NCI-H1694 (cell line): ENCODE measurements at regions not wholly inside any gene's neighbourhood (a gene's known extent, or its start where the extent isn't known, plus 50 kb on each side); places are given as distances from the start of the nearest gene placed in this dataset.
"Not testable (repeated sequence)": the region's sequence is repeated elsewhere in the genome, so short reads cannot be mapped to it uniquely, and the experiment has no call there.

Experiments used
- DNase-seq: peaks from one replicate; lab custom pipeline; 2025; lab: John Stamatoyannopoulos, UW

- DNase-seq, result not testable (repeated sequence)
These were observed 731.3 kb upstream of the GRAMD2B start for GRCh38 chr5:125691738-125692530.

GRCh38 chr5:125695996-125696655 lies 727.1 kb upstream of the GRAMD2B start:
- no peak for DNase-seq

- DNase-seq, result no peak
These were observed 726.4 kb upstream of the GRAMD2B start for GRCh38 chr5:125696762-125697161.

- DNase-seq, result no peak
These were observed 724.8 kb upstream of the GRAMD2B start for GRCh38 chr5:125698420-125698819.

- no peak for DNase-seq
These were observed 723.3 kb upstream of the GRAMD2B start for GRCh38 chr5:125699860-125700259.

- DNase-seq, result no peak
These were observed 722.8 kb upstream of the GRAMD2B start for GRCh38 chr5:125700380-125700861.

- no peak for DNase-seq
These were observed 719.6 kb upstream of the GRAMD2B start for GRCh38 chr5:125703616-125704015.

- no peak for DNase-seq
These were observed 718.3 kb upstream of the GRAMD2B start for GRCh38 chr5:125704888-125705287.

- no peak for DNase-seq
These were observed 714.6 kb upstream of the GRAMD2B start for GRCh38 chr5:125708583-125708982.

GRCh38 chr5:125710745-125711144 lies 712.5 kb upstream of the GRAMD2B start:
- DNase-seq, result no peak

GRCh38 chr5:125712397-125712796 lies 710.8 kb upstream of the GRAMD2B start:
- DNase-seq, result no peak

- DNase-seq, result no peak
These were observed 710.0 kb upstream of the GRAMD2B start for GRCh38 chr5:125713109-125713805.

- no peak for DNase-seq
These were observed 708.0 kb upstream of the GRAMD2B start for GRCh38 chr5:125715216-125715615.

- DNase-seq, result no peak
These were observed 706.0 kb upstream of the GRAMD2B start for GRCh38 chr5:125717209-125717608.

- DNase-seq, result no peak
These were observed 703.4 kb upstream of the GRAMD2B start for GRCh38 chr5:125719681-125720347.

GRCh38 chr5:125720348-125720685 lies 702.9 kb upstream of the GRAMD2B start:
- DNase-seq, result no peak

- DNase-seq, result no peak
These were observed 702.5 kb upstream of the GRAMD2B start for GRCh38 chr5:125720721-125721120.

- no peak for DNase-seq
These were observed 700.7 kb upstream of the GRAMD2B start for GRCh38 chr5:125722550-125722949.

- DNase-seq, result no peak
These were observed 697.5 kb upstream of the GRAMD2B start for GRCh38 chr5:125725691-125726090.

GRCh38 chr5:125743939-125744338 lies 679.3 kb upstream of the GRAMD2B start:
- DNase-seq, result no peak

- no peak for DNase-seq
These were observed 676.3 kb upstream of the GRAMD2B start for GRCh38 chr5:125746917-125747316.

- DNase-seq, result no peak
These were observed 672.9 kb upstream of the GRAMD2B start for GRCh38 chr5:125750147-125750860.
